HG03103 (cell line): ENCODE measurements at regions not wholly inside any gene's neighbourhood (a gene's known extent, or its start where the extent isn't known, plus 50 kb on each side); places are given as distances from the start of the nearest gene placed in this dataset.
"Not testable (repeated sequence)": the region's sequence is repeated elsewhere in the genome, so short reads cannot be mapped to it uniquely, and the experiment has no call there.

Experiments used
- ATAC-seq: cut with Tn5 transposase; IDR thresholded peaks from one replicate; pipeline ENCODE4 v1.9.1; 2021; ENCODE audit warnings: low read depth; ENCODE audit not compliant: unreplicated experiment

DNA sequence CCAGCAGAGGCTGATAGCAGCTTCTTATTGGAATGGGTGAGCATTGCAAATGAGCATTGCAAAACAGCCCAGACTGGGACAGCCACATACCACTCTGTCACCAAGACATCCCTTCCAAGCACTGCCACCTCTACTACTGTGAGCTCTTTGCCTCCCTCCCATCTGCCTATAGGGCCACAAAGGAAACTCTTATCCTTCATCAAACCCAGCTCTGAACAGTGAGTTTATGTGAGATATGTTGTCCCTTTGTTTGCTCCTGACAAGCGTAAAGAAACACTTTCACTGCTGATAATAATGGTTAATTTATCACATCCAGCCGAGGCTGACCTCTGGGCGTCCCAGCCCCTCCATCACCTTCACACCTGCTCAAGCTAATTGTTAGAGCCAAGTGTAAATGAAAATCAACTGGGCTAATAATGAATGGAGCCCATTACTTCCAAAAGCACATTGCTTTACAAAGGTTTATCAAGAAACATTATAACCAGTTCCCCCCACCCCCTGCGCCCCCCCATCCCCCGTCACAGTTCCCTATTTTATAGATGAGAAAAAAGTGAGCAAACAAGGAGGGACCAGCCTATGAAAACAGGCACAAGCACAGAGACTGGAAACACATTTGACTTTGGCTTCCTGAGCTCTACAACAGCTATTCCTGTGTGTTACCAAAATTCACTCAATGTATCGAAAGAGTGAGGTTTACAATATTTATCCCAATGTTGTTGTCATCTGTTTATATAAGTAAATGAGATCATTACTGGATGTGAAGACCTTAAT lies 146.3 kb downstream of the ANXA2 start:
- no peak for ATAC-seq

DNA sequence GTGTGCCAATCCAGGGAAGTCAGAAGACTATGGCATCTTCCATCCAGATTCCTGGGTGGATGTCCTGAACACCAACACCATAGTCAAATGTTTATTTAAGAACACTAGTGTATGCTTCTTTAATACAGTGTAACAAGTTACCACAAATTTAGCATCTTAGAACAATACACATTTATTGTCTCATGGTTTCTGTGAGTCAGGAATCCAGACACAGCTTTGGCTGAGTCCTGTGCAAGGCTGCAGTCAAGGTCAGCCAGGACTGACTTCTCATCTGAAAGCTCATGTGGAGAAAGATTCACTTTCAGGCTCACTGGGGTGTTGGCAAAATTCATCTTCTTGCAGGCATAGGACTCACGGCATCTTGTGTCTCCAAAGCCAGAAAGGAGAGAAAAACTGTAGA lies 143.4 kb downstream of the ANXA2 start:
- no peak for ATAC-seq

DNA sequence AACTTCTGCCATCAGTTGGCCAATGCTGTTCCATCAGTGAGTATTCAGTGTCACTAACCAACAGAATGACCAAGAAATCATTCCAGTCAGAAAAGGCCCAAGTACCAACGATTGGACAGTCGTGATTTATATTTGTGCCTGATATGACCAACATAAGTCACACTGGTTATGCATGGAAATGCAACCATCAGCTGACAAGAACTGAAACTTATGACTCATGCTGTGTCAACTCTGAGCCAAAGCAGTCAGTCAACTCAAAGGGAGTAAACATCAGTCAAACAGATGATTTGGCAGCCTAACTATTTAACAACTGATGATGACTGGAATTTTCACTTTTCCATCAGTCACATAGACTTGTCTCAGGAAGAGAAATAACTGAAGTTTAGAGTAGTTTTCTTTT lies 142.4 kb downstream of the ANXA2 start:
- ATAC-seq = peak; percentile 89

DNA sequence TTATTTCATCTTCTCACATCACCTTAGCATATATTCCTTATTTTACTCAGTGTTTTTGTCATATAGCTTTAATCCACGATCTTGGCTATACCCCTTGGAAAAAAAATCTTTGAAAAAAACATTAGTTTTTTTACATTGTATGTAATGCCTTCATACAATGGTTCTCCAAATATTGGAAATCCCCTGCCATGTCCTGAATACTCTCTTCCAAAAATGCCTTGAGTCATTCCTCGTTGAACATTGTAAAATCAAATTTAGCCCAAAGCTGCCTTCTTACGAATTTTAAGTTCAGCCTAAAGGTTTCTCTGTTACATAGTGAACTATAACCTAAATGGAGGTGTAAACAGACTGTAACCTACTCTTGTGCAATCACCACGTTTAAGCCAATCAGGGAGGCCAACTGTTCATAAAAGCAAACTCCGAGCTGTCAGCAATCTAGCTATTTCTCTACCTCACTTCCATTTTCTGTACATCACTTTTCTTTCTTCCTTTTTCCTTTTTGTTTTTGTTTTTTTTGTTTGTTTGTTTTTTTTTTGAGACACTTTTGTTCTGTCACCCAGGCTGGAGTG lies 140.1 kb downstream of the ANXA2 start:
- ATAC-seq = no peak

DNA sequence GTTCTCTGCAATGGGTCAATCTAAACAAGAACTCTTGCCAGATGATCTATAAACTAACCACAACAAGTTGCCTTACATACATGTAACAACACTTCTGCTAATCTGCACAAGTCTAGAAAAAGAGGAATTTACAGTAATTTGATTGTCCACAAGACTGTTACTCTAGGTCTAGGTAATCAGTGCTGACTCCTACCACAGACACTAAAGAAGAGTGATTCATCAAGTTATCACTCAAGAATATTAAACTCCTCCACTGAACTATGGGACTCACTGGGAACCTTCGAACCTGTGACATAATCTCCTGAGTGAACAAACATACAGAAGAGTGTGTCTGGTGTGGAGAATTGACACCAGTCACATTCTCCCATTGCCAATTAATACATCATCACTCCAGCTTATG lies 138.3 kb downstream of the ANXA2 start:
- no peak for ATAC-seq

DNA sequence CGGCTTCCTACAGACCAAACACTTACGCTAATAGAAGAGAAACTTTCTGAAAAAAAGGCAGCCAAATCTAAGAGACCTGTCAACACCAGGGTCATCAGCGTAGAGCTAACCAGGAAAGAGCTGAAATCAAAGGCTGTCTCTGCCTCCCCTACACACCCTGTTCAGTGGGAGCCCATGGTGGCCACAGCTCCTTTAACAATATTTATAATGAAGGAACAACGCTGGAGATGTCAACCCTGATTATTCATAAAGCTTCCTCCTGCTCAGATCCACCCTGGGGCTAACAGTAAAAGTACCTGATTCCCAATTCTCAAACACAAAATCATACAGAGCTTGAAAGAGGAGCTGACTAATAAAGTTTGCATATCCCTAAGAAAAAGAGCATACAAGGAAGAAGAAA lies 133.7 kb downstream of the ANXA2 start:
- no peak for ATAC-seq

DNA sequence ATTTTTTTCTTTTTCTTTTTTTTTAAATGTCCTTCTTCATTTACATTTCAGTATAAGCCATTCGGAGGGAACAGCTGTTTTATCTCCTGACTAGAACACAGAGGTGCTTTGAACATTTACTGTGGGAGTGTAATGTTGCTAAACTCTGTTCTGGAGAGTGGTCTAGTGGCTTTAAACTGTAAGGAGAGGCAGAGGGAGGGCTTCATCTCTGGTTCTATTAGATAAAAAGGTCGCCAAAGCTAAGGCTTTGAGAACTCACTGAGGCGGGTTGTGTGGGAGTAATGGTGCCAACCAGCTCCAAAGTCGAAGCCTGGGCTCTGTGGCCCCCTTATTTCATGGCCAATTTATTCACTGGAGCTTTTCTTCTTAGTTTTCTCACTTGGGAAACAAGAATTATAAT lies 133.2 kb downstream of the ANXA2 start:
- no peak for ATAC-seq

DNA sequence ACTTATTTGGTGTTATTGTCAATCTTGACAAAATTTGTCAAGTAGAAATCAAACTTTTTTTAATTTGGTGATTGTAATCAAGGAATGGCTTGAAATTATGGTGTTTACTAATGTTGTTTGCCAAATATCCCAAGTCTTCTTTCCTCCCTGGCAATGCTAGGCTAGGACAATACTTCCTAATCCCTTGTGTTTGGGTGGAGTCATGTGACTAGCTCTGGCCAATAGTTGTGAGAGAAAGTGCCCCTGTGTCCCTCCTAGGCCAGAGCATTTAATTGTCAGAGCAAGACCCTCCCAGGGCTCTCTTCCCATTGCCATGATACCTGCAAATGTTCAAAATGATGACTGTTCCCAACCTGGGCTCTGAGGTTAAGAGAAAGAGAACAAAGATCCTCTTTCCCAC lies 132.7 kb downstream of the ANXA2 start:
- ATAC-seq = no peak

DNA sequence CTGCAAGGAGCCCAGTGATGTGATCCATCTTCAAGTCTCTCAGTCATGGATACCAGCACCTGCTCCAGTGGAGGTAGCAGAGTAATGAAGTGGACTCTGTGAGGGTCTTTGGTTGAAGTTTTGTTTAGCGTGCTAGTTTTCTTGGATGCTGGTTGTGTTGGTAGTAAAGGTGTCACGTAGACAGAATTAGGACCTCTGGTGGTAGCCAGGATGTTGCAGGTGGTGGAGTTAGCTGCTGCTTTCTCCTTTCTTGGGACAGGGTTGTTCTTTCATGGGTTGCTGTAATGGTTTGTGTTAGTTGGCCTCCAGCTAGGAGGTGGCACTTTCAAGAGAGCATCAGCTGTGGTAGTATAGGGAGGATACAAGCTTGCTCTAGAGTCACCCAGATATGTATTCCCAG lies 125.2 kb downstream of the ANXA2 start:
- no peak for ATAC-seq

DNA sequence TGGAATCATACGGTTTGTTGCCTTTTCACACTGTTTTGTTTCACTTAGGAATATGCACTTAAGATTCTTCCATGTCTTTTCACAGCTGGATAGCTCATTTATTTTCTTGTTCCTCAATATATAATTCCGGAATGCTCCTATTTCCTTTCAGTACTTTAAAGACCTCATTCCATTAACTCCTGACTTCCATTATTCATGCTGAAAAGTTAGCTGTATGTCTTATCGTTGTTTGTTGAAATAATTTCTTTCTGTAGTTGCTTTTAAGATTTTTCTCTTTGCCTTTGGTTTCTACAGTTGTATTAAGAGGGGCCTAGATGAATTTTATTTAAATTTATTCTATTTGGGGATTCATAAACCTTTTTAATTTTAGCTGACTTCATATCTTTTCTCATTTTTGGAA lies 122.2 kb downstream of the ANXA2 start:
- no peak for ATAC-seq

DNA sequence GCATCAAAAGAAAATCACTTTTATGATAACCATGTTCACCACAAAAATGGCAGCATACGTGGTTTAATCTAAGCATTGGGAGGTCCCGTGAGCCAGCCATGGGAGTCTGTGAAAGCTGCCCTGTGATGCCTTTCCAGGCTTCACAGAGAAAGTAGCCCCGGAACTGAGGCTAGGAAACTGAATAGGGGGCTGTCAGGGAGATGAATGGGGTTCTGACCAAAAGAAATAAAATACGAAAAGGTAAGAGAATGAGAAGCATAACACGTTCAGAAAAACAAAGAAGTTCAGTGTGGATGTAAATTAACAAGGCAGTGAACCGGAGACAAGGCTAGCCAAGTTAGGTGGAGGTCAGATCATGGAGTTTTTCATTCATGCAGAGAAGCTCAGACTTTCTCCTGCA lies 118.9 kb downstream of the ANXA2 start:
- no peak for ATAC-seq

DNA sequence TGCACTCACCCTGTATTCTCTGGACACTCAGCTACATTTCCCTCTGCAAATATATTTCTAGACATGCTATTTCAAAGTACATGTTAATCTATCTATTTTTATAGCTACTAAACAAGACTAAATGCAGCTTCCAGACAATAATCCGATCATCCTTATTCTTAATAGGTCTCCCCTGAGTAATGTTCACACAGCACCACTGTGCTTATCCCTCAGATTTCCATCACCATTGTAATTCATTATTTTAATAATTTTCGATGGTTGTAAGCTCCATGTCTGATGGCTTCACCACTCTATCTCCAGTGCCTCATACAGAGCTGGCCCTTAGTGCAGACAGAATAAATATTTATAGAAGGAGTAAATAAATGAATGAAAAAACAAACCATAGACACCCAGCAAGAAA lies 117.5 kb downstream of the ANXA2 start:
- no peak for ATAC-seq

DNA sequence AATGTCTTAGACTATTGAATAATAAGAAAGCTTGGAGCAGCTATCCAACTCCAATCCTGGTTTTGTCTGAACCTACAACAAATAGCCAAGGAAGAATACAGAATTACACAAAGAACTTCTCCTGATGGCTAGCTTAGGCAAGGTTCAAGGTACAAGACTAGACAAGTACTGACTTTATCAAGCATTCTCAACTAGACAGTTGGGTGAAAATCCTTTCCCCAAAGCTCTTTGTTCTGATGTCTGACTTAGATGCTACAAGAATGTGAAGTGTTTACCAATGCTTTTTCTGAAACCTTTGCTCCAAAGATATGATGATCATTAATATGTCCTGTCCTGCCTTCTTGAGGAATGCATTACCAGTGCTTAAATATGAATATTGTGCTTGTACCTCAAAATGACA lies 113.8 kb downstream of the ANXA2 start:
- no peak for ATAC-seq

DNA sequence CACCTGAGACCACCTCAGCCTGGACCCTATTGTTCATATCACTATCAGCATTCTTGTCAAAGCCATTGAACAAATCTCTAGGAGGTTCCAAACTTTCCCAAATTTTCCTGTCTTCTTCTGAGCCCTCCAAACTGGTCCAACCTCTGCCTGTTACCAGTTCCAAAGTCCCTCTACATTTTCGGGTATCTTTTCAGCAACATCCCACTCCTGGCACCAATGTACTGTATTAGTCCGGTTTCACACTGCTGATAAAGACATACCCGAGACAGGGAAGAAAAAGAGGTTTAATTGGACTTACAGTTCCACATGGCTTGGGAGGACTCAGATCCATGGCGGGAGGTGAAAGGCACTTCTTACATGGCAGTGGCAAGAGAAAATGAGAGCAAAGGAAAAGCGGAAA lies 101.9 kb downstream of the ANXA2 start:
- ATAC-seq = not testable (repeated sequence)

DNA sequence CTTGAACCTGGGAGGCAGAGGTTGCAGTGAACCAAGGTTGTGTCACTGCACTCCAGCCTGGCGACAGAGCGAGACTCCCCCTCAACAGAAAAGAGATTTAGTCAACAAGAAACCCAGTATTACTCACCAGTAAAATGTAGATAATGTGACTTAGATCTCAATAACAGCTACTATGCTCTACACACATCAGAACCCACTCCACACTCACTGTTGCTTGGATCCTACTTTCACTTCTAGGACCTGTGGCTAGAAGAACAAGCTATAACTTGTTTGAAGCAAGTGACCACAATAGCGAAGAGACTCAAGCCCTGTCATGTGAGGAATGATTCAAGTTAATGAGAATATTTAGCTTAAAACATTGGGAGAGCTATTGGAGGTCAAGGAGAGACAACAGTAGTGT lies 100.7 kb downstream of the ANXA2 start:
- no peak for ATAC-seq
